HG02623 (cell line): ENCODE measurements at regions not wholly inside any gene's neighbourhood (a gene's known extent, or its start where the extent isn't known, plus 50 kb on each side); places are given as distances from the start of the nearest gene placed in this dataset.
A peak's percentile ranks its signal among the peaks of the same experiment; 100 is the strongest.
"Not testable (repeated sequence)": the region's sequence is repeated elsewhere in the genome, so short reads cannot be mapped to it uniquely, and the experiment has no call there.

Source experiments
- ATAC-seq: cut with Tn5 transposase; IDR thresholded peaks from one replicate; pipeline ENCODE4 v1.9.1; 2021; ENCODE audit warnings: moderate library complexity; ENCODE audit not compliant: unreplicated experiment

DNA sequence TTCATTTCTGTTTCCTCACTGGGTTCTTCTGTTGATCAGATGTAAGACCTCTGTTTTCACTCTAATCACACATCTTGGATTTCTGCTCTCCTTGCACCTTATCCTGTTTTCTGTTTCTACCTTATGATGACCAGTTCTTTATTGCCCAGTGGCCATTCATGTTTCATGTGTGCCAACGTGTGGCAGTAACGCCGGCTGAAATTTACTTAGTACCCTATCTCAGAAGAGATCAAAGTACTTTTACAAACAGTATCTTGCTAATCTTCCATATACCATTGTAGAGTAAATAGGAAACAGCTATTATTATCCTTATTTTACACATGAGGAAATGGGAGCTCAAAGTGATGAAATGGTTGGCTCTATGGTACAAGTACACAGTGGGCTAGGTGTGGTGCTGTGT lies 74.0 kb downstream of the GATA3 start:
- no peak for ATAC-seq

DNA sequence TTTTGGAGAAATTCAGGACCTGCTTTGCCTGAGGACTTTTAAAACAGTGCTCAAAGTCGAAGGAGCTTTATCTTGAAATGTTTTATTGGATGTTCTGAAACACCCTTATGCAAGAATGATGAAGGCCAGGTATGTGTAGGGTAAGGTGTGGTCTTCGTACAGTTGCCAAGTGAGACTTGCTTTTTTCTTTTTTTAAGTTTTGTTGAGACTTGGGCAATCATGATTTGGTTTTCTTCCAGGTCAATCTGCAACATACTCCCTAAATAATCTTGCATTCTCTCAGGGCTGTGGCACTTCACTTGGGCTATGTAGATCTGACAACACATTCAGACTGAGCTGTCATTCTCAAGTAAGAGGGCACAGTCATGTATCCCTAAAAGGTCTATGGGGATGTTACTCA lies 75.0 kb downstream of the GATA3 start:
- ATAC-seq = no peak

DNA sequence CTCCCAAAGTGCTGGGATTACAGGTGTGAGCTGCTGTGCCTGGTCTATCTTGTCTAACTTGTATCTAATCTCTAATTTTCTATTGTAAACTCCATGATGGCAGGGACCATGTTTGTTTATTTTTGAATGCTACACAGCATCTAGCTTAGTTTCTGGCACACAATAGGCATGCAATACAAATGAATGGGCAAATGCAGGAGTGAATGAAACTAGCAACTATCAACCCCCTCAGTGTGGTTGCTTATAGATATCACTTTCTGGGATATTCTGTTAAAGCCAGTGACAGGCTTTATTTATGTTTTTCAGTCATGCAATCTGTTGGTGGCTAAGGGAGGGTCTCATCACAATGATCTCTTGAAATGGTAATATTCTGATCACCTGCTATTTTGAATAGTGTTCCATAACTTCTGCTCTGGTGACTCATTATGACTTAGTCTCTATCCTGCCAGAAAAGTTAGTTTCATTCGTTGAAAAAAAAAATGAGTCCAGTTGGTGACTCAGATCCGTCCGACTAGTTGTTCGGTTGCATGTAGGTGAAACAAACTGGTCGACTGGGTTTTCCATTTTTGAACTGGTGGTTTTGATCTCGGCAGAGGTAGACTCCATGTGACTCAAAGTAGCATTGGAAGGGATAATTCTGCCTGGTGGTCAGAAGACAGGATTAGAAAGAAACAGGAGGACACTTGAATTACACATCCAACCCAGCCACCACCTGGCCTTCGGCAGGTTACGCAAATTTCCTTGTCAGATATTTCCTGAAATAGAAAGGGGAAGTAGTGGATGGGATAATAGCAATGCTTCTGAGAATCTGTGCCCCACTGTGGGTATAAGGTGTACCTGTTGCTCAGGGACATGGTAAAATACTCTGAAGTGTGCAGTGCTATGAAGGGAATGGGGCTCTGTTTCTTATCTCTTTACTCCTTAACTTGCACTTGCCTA lies 76.8 kb downstream of the GATA3 start:
- ATAC-seq = peak; percentile 54

DNA sequence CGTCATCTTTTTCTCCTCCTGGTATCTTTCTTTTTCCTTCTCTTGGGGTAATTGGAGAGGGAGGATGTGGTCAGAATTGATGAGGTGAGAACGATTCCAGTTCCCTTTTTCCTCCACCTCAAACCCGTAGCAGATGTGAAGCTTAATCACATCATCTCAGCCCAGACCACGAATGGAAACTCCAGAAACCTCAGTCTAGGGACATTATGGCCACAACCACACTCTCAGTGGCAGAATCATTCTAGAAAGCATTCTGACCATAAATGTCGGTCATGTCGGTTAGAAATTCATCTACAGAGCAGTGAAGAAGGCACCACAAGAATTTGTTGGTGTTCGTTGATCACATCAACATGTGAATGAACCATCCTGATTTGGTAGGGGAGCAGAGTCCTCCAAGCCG lies 78.7 kb downstream of the GATA3 start:
- ATAC-seq = peak; percentile 54

DNA sequence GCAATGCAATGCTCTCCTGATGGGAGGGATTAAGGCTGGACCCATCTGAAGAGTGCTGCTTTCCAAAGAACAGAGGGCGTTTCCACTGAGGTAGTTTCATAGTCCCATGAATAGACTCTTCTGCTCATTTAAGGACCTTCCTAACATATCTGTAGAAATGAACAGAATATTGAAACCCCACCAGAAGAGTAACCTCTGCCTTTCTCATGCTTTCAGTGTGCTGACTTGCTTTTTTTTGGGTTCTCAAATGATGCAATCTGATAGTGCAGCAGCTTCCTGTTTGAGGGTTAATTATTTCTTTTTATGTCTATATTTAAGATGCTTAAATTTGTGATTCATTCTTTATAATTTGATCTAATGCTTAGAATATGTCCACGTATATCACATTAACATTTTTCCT lies 82.2 kb downstream of the GATA3 start:
- ATAC-seq = no peak

DNA sequence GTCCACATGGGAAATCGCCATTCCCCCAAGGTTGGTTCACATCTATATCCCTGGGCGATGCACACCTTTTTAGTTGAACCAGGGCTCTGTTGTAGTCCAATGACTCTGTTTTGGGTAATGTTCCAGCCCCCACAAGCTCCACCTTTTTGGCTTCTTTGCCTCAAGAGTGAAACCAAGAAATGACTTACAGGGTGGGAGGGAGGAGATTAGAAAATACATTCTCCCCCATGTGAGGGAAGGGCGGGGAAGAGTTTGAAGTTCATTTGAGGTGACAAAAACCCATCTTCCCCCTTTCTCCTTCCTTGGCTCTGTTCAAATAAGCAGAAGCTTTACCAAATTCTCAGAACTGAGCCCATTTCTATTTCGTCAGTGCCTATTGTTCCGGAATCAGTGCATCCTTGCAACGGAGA lies 82.8 kb downstream of the GATA3 start:
- ATAC-seq = no peak

DNA sequence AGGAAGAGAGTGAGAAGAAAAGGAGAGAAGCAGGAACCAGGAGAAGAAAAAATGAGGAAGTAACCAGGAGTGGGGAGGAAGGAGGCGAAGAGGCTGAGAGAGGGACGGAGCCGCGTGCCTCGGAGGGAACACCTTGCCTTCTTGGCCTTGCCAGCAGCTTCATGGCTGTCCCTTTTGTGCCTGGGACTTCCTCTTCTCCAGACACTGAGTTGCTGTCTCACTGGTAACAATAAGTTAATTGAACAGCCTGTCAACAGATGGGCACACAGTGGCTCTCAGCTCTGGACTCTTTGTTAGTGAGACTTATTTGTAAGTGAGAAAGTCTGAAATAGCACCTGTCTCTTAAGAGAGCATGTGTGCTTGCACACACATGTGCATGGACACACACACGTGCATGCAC lies 83.2 kb downstream of the GATA3 start:
- no peak for ATAC-seq

DNA sequence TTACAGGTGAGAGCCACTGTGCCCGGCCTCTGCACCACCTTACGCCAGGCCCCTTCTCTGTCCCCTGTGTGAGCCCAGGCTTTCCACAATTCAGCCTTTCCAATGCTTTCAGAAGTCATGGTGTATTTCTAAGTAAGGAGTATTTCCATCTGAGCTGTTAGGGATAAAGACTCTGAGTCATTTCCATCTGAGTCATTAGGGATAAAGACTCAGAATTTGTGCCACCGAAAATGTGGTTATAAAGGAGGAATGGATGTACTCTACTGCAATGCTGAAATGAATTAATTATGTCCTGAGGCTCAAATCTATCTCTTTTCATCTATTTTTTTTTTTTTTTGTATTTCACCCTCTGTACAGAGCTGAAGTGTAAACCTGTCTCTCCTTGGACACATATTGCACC lies 84.0 kb downstream of the GATA3 start:
- ATAC-seq = no peak

DNA sequence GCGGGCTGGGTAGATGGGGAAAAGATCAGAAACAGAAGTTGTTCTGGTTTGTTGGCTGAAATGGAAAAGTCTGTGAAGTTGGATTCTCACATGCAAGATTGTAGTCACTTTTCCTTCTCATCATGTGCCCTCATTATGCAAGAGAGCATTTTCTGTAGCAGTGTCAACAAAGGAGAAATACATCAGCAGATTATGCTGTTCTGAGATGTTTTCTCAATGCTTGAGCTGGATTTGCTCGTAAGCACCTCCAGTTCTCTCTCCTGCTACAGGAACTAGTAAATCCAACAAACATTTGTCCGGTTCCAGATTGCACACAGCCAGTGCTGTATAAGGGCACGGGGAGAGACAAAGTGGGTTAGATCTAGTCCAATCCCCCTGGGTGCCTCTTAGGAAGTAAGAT lies 90.0 kb downstream of the GATA3 start:
- no peak for ATAC-seq

DNA sequence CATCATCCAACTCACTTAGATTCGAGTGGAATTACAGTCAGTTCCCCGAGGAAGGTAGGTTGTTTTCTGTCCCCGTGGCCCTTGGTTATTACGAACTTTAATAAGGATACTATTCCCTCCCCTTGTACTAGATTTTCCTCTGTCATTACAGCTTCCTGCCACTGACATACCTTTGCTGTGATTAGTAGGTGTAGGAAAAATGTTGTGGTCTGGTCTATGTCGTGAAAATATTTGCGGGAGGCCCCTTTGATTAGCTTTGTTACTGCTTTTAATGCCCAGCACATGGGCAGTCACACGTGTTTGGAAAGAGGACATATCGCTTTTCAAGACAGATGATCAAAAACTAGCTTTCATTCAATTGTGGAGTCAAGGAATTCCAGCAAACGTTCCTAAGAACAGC lies 92.2 kb downstream of the GATA3 start:
- no peak for ATAC-seq

DNA sequence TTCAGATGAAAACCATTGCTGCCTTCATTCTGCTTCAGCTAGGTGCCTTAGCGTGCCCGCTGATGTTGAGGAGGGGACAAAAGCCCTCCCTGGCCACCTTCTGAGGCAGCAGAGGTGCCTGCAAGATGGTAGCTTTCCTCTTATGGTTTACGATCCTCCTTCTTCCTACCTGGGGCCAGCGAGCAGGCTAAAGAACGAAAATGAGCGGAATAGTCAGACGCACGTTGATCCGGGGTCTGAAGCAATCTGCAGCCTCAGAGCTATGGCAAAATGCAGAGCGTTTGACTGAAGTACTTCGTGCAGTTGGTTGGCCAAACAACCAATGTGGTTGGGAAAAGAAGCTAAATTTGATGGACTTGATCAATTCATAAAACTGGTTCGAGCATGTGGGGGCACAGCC lies 95.5 kb downstream of the GATA3 start:
- no peak for ATAC-seq

DNA sequence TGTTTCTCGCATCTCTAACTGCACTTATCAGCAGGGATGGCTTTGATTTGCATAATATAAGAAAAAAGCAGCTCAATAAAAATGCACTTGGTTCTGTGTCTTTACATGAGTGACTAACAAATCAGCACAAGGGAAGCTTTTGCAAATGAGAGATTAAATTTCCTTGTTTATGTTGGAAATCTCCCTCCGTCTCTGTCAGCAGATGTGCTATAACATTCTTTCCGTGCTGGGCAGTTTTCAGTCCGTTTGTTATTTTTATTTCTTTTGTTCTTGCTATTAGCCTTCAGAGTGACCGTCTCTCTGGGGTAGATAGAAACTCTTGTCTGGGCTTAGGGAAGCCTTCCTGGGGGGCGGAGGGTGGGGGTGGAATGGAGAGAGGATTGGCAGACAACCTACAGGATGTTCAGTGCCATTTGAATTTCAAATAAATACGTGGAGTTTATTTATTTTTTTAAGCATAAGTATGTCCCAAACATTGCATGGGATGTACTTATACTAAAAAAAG lies 96.0 kb downstream of the GATA3 start:
- ATAC-seq = no peak

DNA sequence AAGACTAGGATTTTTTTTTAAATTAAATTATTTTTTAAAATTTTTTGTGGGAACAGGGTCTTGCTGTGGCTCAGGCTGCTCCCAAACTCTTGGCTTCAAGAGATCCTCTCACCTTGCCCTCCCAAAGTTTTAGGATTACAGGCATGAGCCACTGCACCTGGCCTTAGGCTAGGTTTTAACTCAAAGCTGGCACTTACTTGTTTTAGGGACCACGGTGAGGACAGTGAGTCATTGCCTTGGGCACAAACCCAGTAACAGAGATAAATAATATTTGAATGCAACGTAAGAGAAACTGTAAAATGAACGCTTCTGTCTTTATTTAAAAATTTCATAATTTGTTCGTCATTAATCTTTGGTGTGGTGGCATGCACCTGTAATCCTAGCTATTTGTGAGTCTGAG lies 96.6 kb downstream of the GATA3 start:
- ATAC-seq = no peak

DNA sequence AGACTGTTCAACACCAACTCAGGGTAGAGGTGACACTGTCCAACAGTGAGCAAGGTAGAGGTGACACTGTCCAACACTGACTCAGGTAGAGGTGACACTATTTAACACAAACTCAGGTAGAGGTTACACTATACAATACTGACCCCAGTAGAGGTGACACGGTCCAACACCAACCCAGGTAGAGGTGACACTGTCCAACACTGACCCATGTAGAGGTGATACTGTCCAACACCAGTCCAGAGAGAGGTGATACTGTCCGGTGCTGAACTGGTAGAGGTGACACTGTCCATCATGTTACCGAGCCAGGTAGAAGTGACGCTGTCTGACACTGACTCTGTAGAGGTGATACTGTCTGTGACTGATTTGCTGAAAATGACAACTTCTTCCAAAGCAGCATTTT lies 102.4 kb downstream of the GATA3 start:
- ATAC-seq = no peak

DNA sequence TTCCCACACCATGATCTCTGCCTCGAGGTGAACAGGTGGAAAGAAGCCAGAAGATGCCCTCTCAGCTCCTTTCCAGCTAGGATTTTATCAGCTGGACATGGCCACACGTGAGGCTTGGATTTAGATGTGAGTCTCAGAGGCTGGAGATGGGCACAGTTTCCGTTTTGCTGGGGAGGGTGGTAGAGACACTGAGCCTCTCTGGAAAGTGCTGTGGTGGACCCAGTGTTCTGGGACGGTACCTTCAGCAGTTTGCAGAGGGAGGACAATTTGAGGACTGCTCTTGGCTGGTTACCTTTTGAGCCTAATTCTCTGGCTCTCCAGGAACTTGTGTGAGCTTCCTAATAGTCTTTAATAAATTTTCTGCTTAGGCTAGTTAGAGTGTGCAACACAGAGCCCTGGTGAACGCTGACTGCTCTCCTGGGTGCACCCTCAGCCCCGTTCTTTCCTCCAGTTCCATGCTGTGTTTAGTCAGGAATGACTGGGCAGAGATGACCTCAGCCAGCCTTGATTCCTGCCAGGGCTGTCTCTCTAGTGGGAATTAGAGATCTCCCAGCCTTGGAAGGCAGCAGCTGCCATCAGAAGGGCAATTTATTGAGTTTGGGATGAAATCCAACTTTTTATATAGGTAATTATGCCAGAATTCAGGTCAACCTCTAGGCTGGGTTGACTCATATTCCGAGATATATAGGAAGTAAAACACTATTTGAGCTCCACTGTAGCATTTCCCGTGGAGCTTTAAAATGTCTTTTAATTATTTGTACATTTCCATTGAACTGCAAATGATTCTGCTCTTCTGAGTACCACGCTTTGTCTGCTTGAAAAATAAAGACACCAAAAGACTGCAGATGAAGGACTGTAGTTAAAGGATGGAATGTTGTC lies 103.9 kb downstream of the GATA3 start:
- no peak for ATAC-seq

DNA sequence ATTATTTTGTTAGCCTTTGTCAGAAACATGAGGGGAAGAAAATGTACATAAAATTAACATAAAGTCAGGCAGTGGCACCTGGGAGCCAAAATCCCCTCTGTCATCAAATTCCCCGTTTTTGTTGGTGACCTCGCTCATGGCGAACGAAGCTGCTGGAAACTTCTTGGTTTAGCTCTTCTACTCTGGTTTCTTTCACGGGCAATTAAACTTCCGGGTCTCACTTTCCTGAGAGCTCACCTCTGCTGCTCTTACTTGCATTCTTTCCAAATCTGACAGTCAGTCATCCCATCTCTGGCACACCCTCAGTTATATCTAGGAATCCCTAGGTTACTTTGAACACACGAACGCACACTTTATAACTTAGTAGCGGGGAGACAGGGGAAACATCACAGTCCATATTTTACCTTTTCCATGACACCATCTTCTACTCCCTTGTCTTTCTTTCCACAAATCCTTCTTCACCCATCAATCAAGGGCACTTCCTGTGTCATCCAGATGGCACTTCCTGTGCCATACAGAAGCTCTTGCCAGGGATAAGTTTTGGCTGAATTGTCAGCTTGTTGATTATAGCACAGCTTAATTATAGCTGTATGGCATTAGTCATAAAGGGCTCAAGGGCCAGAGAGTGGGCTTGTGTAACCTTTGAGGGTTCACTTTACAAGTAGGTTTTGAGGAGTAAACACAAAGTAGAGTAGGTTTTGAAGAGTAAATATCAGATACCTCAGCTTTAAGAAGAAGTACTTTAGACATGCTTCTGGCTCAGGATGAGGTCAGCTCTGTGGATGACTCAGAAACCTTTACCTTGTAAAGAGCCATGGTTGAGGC lies 105.1 kb downstream of the GATA3 start:
- no peak for ATAC-seq

DNA sequence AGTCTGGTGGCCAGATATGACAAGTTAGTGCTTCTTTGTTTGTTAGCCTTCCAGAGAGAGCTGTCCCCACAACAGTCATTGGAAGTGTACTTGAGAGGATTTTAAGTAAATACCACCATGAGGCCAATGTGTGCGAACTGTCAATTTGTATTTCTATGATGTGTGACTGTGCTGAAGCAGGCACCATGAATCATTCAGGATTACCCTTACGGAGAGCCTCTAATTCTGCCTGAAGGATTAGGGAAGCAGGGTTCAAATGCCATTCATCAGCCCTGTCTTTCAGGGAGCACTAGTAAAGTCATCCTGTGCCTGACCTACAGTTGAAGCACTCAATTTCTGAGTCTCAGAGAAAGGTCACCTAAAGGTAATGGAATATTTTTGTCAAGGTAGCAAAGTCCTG lies 109.3 kb downstream of the GATA3 start:
- ATAC-seq = no peak

DNA sequence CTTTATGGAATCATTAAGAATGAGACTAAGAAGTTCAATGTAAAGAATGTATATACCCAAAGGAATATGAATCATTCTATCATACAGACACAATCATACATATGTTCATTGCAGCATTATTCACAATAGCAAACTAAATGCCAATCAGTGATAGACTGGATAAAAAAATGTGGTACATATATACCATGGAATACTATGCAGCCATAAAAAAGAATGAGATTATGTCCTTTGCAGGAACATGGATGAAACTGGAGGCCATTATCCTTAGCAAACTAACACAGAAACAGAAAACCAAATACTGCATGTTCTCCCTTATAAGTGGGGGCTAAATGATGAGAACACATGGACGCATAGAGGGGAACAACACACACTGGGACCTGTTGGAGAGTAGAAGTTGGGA lies 110.2 kb downstream of the GATA3 start:
- not testable (repeated sequence) for ATAC-seq

DNA sequence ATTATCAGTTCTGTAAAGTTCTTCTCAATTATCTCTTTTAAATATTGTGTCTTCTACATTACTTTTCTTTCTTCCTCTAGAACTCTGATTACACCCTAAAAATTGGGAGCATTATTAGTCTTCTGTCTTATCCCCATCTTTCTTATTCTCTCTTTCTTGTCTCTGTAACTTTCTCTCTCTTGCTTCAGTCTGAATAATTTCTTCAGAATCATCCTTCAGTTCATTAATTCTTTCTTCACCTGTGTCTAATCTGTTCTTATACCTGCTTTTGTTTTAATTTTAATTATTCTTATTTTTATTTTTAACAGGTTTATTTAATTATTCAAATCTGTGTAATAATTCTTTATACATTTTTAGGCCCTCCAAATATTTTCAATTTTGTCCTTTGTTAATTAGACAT lies 114.3 kb downstream of the GATA3 start:
- no peak for ATAC-seq

DNA sequence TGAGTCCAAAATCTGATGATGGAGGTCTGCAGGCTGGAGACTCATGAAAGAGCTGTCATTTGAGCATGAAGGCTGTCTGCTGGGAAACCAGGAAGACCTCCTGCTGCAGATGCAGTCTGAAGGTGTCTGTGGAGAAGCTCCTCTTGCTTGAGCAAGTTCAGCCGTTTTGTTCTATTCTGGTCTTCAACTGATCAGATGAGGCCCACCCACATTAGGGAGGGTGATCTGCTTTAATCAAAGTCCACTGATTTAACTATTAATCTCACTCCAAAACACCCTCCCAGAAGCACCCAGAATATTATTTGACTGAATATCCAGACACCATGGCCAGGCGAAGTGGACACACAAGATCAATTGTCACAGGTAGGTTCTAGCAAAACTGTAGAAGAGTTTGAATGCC lies 116.5 kb downstream of the GATA3 start:
- ATAC-seq = no peak

DNA sequence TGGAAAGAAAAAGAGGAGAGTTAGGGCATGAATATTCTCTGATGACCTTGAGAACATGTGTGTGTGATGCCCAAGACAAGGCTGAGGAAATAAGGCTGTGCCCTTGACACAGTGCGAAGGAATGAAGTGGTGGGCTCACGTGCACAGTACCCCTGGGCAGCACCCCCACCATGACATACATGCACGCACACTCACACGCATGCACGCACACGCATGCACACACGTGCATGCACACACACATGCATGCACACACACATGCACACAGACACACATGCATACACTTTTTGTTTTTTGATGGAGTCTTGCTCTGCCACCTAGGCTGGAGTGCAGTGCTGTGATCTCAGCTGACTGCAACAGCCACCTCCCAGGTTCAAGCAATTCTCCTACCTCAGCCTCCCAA lies 118.1 kb downstream of the GATA3 start:
- no peak for ATAC-seq
